ENCODE measurements at regions not wholly inside any gene's neighbourhood (a gene's known extent, or its start where the extent isn't known, plus 50 kb on each side); places are given as distances from the start of the nearest gene placed in this dataset.

- Histone ChIP-seq H3K79me2 (ENCODE audit: insufficient read depth, low read length) (no peaks in the 10 kb centered on the region), H3K9me2 (ENCODE audit: low read depth, low read length) (no peaks in the 10 kb centered on the region), H3K4me2 (ENCODE audit: low read length) (no peak overlapping the region), H2AFZ (ENCODE audit: low read length) (no peak overlapping the region), H3K4me3 (ENCODE audit: low read depth, low read length, poor library complexity, severe bottlenecking) (no peak overlapping the region), H3K4me1 (ENCODE audit: insufficient read depth, low read length, severe bottlenecking) (no peaks in the 10 kb centered on the region), H4K20me1 (ENCODE audit: insufficient read depth, low read length) (no peaks in the 10 kb centered on the region), H3K27ac (ENCODE audit: low read depth, low read length, poor library complexity, severe bottlenecking) (no peak overlapping the region), H3K9ac (ENCODE audit: low read length) (no peak overlapping the region), H3F3A (ENCODE audit: insufficient read depth, low read length) (no peaks in the 10 kb centered on the region), H3K9me3 (ENCODE audit: low read length) (no peaks in the 10 kb centered on the region), H3K36me3 (ENCODE audit: insufficient read depth, low read length) (no peaks in the 10 kb centered on the region), H3K27me3 (ENCODE audit: insufficient read depth, low read length) (no peaks in the 10 kb centered on the region)
- TF ChIP-seq EZH2 (IDR thresholded peaks at IDR 0.05; ENCODE audit: borderline replicate concordance, low read length) = no peak
- no peak for TF ChIP-seq CTCF (IDR thresholded peaks at IDR 0.05; ENCODE audit: low read length)
Measured at GRCh38 chr7:49666764-49667163, 106.7 kb upstream of the VWC2 start.

- no peak overlapping the region for H3K4me3 ChIP-seq (ENCODE audit: low read depth, low read length, poor library complexity, severe bottlenecking)
- no peak overlapping the region for H2AFZ ChIP-seq (ENCODE audit: low read length)
- TF ChIP-seq CTCF (IDR thresholded peaks at IDR 0.05; ENCODE audit: low read length) = no peak
- no peak for TF ChIP-seq EZH2 (IDR thresholded peaks at IDR 0.05; ENCODE audit: borderline replicate concordance, low read length)
- no peaks in the 10 kb centered on the region for H3K36me3 ChIP-seq (ENCODE audit: insufficient read depth, low read length)
- H4K20me1 ChIP-seq (ENCODE audit: insufficient read depth, low read length) = no peaks in the 10 kb centered on the region
- no peaks in the 10 kb centered on the region for H3F3A ChIP-seq (ENCODE audit: insufficient read depth, low read length)
- no peaks in the 10 kb centered on the region for H3K9me2 ChIP-seq (ENCODE audit: low read depth, low read length)
- H3K9ac ChIP-seq (ENCODE audit: low read length) = no peak overlapping the region
- no peak overlapping the region for H3K27ac ChIP-seq (ENCODE audit: low read depth, low read length, poor library complexity, severe bottlenecking)
- H3K27me3 ChIP-seq (ENCODE audit: insufficient read depth, low read length) = no peaks in the 10 kb centered on the region
- no peaks in the 10 kb centered on the region for H3K4me1 ChIP-seq (ENCODE audit: insufficient read depth, low read length, severe bottlenecking)
- no peaks in the 10 kb centered on the region for H3K9me3 ChIP-seq (ENCODE audit: low read length)
- no peaks in the 10 kb centered on the region for H3K79me2 ChIP-seq (ENCODE audit: insufficient read depth, low read length)
- no peak overlapping the region for H3K4me2 ChIP-seq (ENCODE audit: low read length)
Measured at GRCh38 chr7:49669285-49669684, 104.2 kb upstream of the VWC2 start.

GRCh38 chr7:49669692-49670260 lies 103.7 kb upstream of the VWC2 start:
- H3K27me3 ChIP-seq (ENCODE audit: insufficient read depth, low read length) = no peaks in the 10 kb centered on the region
- TF ChIP-seq EZH2 (IDR thresholded peaks at IDR 0.05; ENCODE audit: borderline replicate concordance, low read length) (no peak), CTCF (IDR thresholded peaks at IDR 0.05; ENCODE audit: low read length) (no peak)
- H3F3A ChIP-seq (ENCODE audit: insufficient read depth, low read length) = no peaks in the 10 kb centered on the region
- H3K9me2 ChIP-seq (ENCODE audit: low read depth, low read length) = no peaks in the 10 kb centered on the region
- H4K20me1 ChIP-seq (ENCODE audit: insufficient read depth, low read length) = no peaks in the 10 kb centered on the region
- no peaks in the 10 kb centered on the region for H3K79me2 ChIP-seq (ENCODE audit: insufficient read depth, low read length)
- H3K27ac ChIP-seq (ENCODE audit: low read depth, low read length, poor library complexity, severe bottlenecking) = no peak overlapping the region
- H3K9me3 ChIP-seq (ENCODE audit: low read length) = no peaks in the 10 kb centered on the region
- H2AFZ ChIP-seq (ENCODE audit: low read length) = no peak overlapping the region
- H3K9ac ChIP-seq (ENCODE audit: low read length) = no peak overlapping the region
- no peak overlapping the region for H3K4me2 ChIP-seq (ENCODE audit: low read length)
- H3K4me1 ChIP-seq (ENCODE audit: insufficient read depth, low read length, severe bottlenecking) = no peaks in the 10 kb centered on the region
- H3K4me3 ChIP-seq (ENCODE audit: low read depth, low read length, poor library complexity, severe bottlenecking) = no peak overlapping the region
- H3K36me3 ChIP-seq (ENCODE audit: insufficient read depth, low read length) = no peaks in the 10 kb centered on the region

Data from OCI-LY1 (cell line).